ENCODE measurements at regions not wholly inside any gene's neighbourhood (a gene's known extent, or its start where the extent isn't known, plus 50 kb on each side); places are given as distances from the start of the nearest gene placed in this dataset.

DNA sequence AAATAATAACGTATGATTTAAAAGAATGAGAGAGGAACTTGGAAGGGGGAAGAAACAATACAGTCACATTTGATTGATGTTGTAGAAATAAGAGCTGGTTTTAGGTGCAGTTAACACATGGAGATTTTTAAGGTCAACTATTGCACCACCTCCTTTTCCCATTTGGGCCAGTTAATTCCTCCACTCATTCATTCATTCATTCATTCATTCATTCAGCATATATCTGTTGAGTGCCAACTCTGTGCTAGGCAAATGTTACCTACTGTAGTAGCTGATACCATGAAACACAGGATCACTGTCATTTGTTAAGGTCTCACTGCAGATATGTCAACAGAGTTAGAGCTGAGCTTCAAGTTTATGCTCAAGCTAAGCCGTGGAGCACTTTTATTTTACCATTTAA is 115.7 kb upstream of the ARID2 start:
- no peaks in the 10 kb centered on the region for H3K36me3 Mint-ChIP-seq
- H3K27me3 Mint-ChIP-seq: peaks cover 6% of the 10 kb centered on the region
- H3K4me3 Mint-ChIP-seq: no peak overlapping the region
- H3K27ac Mint-ChIP-seq: no peak overlapping the region
- DNase-seq: no peak
- CTCF ChIA-PET: no interaction called here
- no peaks in the 10 kb centered on the region for H3K4me1 Mint-ChIP-seq
- no peaks in the 10 kb centered on the region for H3K9me3 Mint-ChIP-seq

DNA sequence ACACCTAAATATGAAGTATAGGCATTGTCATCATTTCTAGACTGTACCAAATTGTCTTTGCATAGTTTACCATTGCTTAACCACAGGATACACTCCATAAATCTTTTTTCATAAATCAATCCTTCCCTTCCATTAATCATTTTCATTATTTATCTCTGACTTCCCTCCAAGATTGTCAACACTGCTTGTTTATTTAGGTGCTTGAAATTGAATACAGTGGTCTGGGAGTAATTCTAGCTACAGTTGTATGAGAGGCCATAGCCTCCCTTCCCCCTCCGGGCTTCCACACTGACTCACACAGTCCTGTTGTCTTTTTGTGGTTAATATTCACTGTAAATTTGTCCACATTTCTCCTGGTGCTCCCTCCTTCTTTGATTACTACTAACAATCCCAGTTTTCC is 114.2 kb upstream of the ARID2 start:
- CTCF ChIA-PET: no interaction called here
- no peaks in the 10 kb centered on the region for H3K36me3 Mint-ChIP-seq
- no peak overlapping the region for H3K27ac Mint-ChIP-seq
- H3K4me3 Mint-ChIP-seq: no peak overlapping the region
- DNase-seq: no peak
- no peaks in the 10 kb centered on the region for H3K9me3 Mint-ChIP-seq
- H3K4me1 Mint-ChIP-seq: no peaks in the 10 kb centered on the region
- peaks cover 10% of the 10 kb centered on the region for H3K27me3 Mint-ChIP-seq

DNA sequence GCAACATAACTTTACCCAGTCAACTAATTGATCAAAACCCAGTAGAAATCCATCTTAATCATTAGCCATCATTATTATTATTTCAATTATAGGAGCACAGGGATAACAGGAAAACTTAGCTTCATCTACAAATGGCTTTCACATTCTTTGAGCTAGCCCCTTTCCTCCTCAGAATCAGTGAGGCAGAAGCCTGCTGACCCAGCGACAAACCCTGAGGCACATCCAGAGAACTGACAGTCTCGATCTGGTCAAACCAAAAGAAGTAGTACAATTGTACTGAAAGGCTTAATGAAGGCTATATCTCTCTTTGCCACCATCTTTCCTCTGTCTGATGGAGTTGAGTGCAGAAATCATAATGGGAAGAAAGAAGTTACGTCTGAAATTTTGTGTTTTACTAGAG is 109.8 kb upstream of the ARID2 start:
- Mint-ChIP-seq H3K27ac (no peak overlapping the region), H3K4me1 (no peaks in the 10 kb centered on the region), H3K27me3 (peaks cover 28% of the 10 kb centered on the region), H3K36me3 (no peaks in the 10 kb centered on the region), H3K9me3 (no peaks in the 10 kb centered on the region), H3K4me3 (no peak overlapping the region)
- CTCF ChIA-PET: no interaction called here
- DNase-seq: no peak

DNA sequence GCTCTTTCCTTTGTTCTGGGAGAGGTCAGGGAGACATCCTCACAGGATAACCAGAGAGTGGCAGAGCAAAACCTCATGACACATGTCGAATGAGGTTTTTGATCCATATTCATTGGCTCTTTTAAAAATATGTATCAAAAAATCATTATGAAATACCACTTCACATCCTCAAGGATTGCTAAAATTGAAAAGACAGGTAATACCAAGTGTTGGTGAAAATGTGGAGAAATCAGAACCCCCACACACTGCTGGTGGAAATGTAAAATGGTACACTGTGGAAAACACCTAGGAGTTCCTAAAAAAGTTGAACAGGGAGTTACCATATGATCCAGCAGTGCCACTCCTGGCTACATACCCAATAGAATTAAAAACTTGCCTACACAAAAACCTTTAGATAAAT is 107.8 kb upstream of the ARID2 start:
- Mint-ChIP-seq H3K36me3 (no peaks in the 10 kb centered on the region), H3K27ac (no peak overlapping the region), H3K4me1 (no peaks in the 10 kb centered on the region), H3K9me3 (no peaks in the 10 kb centered on the region), H3K27me3 (peaks cover 29% of the 10 kb centered on the region), H3K4me3 (no peak overlapping the region)
- CTCF ChIA-PET: no interaction called here
- DNase-seq: no peak

DNA sequence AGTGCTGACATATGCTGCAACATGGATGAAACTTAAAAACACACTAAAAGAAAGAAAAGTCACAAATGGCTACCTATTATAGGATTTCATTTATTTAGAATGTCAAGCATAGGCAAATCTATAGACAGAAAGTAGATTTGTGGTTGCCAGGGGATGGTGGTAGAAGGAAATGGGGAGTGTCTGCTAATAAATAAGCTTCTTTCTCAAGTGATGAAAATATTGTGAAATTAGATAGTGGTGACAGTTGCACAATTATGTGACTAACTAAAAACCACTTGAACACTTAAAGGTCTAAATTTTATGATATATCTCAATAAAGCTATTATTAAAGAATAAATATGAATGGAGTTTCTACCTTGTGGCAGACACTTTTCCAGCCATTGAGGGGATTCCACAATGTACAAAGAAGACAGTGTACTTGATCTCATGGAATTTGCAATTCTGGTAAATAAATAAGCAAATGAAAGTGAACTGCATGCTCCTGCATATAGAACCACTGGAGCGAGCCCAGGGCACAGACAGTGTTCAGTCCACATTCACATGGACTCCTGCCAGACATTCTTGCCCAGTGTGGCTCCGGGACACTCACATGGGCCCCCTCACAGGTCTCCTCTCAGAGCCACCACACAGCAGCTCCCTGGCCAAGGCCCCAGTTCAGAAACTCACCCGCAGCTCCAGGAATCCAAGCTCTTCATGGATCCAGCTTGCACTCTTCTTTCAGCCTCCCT is 107.1 kb upstream of the ARID2 start:
- Mint-ChIP-seq H3K4me3 (no peak overlapping the region), H3K9me3 (no peaks in the 10 kb centered on the region), H3K4me1 (no peaks in the 10 kb centered on the region), H3K27ac (no peak overlapping the region), H3K36me3 (no peaks in the 10 kb centered on the region), H3K27me3 (peaks cover 33% of the 10 kb centered on the region)
- no peak for DNase-seq
- CTCF ChIA-PET: no interaction called here

DNA sequence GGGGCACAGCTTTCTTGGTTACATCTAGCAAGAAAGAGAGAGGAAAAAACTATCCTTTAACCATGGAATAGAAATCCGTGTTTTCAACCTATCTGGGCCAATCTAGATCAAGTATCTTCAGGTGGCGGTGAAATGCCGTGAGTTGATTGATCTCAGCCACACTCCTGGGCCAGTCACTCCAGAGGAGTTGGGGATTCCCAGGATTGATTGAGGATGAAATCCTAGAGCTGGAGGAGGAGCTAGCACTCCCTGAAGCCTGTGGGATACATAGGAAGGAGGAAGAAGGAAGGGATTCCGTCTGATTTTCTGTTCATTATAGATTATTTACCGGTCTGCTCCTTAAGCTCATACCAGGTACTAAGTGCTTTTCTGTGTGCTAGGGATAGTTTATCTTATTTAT is 106.3 kb upstream of the ARID2 start:
- Mint-ChIP-seq H3K4me1 (no peaks in the 10 kb centered on the region), H3K9me3 (no peaks in the 10 kb centered on the region), H3K27me3 (peaks cover 34% of the 10 kb centered on the region), H3K27ac (no peak overlapping the region), H3K36me3 (no peaks in the 10 kb centered on the region), H3K4me3 (no peak overlapping the region)
- CTCF ChIA-PET: no interaction called here
- no peak for DNase-seq

DNA sequence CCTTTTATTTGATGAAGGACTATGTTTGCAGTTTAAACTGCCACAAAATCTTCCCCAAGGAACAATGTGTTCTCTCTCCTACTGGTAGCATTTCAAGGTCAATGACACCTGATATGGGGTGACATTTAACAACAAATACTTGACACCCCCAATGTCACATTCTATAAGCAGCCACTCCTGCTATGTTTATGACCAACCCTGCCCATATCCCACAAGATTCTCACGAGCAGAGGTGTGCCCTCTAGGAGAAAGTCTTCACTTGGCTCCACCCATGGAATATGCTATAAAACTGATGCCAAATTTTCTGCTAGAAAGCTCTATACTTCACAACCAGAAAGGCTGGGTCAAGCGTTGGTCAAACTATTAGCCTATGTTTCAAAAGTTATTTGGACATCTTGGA is 105.6 kb upstream of the ARID2 start:
- no peaks in the 10 kb centered on the region for H3K4me1 Mint-ChIP-seq
- no peaks in the 10 kb centered on the region for H3K36me3 Mint-ChIP-seq
- CTCF ChIA-PET: no interaction called here
- H3K4me3 Mint-ChIP-seq: no peak overlapping the region
- no peak for DNase-seq
- H3K27me3 Mint-ChIP-seq: peaks cover 38% of the 10 kb centered on the region
- H3K27ac Mint-ChIP-seq: no peak overlapping the region
- no peaks in the 10 kb centered on the region for H3K9me3 Mint-ChIP-seq

DNA sequence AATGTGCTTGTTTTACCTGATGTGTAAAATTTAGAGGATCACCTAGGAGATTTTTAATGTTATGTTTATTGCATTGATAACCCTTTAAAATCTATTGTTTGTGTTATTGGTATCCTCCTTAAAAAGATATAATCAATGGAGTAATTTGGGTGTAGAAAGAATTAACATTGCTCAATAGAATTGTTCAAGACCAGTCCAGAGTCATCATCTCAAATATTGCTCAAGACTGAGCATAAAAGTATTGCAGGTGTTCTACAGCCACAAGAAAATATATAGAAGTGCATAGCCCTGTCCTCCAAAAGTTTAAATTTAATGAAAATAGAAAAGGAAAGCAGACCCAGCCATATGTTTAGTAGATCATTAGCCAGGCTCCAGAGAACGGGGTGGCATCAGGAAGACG is 102.5 kb upstream of the ARID2 start:
- CTCF ChIA-PET: no interaction called here
- no peak for DNase-seq
- Mint-ChIP-seq H3K4me1 (no peaks in the 10 kb centered on the region), H3K9me3 (no peaks in the 10 kb centered on the region), H3K27ac (no peak overlapping the region), H3K4me3 (no peak overlapping the region), H3K36me3 (no peaks in the 10 kb centered on the region), H3K27me3 (peaks cover 34% of the 10 kb centered on the region)

DNA sequence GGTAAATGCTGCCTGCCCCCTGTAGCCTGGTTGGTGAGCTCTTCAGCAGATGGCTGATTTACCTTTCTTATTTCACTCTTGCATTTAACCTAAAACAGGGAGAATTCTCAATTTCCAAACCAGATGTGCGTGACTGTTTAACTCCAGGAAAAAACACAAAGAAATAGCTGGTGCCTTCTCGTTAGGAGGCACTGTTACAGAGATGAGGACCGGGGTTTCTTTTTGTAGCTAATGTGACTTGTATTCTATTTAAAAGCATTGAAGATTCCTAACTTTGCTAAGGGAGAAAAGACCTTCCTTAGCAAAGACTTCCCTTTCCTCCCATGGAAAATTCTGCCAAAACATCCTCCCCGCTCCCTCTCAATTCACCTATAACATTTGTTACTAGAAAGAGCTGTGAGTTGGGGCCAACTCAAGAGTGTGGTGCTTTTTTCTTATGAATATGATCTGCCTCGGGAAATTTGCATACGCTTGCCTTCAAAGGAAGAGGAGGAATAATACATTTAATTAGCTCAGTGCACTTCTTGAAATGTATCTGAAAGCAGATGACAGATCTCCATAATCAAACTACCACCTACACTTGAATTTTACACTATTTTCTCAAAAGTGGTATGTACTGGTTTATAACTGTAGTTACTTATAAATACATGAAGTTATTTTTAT is 102.0 kb upstream of the ARID2 start:
- Mint-ChIP-seq H3K4me3 (no peak overlapping the region), H3K27me3 (peaks cover 36% of the 10 kb centered on the region), H3K36me3 (no peaks in the 10 kb centered on the region), H3K9me3 (no peaks in the 10 kb centered on the region), H3K27ac (no peak overlapping the region), H3K4me1 (no peaks in the 10 kb centered on the region)
- CTCF ChIA-PET: interaction anchor here (0.6 kb wide), 1 partner anchor 16 kb away, joined by 3 read pairs; no protein-coding TSS in a partner anchor
- no peak for DNase-seq

DNA sequence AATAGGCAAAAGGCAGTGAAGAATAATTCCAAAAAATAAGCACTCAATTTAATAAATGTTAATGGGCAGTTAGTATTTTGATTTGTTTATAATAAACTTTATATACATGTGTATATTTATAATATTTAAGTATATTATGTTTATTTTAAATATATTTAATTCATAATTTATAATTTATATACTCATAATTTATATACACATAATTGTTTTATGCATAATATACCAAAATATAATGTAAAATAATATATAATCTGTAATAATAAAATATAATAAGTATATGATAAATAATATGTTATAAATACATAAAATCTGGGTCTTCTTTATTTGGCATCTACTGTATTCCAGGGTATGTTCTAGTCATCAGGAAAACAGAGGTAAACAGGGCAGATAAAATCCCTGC is 100.2 kb upstream of the ARID2 start:
- Mint-ChIP-seq H3K9me3 (no peaks in the 10 kb centered on the region), H3K4me1 (no peaks in the 10 kb centered on the region), H3K36me3 (no peaks in the 10 kb centered on the region), H3K4me3 (no peak overlapping the region), H3K27me3 (peaks cover 39% of the 10 kb centered on the region), H3K27ac (no peak overlapping the region)
- no peak for DNase-seq
- CTCF ChIA-PET: no interaction called here

DNA sequence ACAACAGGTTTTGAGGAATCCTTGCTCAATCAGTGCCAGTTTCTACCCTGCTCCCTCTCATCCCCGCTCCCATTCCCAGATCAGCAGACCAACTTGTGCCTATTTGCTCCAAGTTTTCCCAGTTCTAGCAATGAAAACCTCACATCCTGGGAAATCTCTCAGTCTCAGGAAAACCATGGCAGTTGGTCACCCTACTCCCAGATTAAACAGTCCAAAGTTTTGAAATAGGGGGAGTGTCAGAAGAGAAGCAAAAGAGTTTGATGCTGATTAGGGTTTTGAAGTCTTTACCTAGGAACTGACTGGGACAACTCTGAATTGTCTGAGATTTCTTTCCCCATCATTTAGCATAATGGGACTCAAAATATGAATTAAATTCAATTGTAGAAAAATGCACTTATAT is 95.8 kb upstream of the ARID2 start:
- Mint-ChIP-seq H3K27me3 (peaks cover 31% of the 10 kb centered on the region), H3K36me3 (no peaks in the 10 kb centered on the region), H3K27ac (no peak overlapping the region), H3K4me1 (no peaks in the 10 kb centered on the region), H3K4me3 (no peak overlapping the region), H3K9me3 (no peaks in the 10 kb centered on the region)
- CTCF ChIA-PET: no interaction called here
- no peak for DNase-seq

DNA sequence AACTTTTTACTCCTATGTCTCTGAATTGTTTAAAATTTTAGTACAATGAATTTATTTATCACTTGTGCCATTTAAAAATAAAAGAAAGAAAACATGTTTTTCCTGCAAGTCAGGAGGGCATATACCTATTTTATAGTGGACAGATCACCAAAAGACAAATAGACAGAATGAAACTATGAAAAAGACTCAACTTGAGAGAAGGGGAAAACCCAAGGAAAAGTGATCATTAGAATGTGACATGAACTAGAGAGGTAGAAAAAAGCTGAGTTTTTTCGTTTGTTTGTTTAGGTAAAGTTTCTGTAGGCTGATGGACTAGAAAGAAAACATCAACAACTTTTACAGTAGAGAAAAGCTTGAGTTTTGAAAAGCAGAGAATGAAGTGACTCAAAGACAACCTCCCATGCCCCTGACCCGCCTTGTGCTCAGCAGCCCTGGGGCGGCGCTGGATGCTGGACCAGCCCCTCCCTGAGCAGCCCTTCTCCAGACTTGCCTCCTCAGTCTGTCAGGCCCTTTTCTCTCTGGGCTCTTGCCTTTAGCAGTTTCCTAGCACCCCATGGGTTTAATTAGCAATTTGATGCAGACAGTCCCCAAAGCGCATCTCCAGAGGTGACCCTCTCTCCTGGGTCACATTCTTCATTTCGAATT is 95.1 kb upstream of the ARID2 start:
- no peaks in the 10 kb centered on the region for H3K9me3 Mint-ChIP-seq
- no peaks in the 10 kb centered on the region for H3K4me1 Mint-ChIP-seq
- H3K36me3 Mint-ChIP-seq: no peaks in the 10 kb centered on the region
- no peak overlapping the region for H3K27ac Mint-ChIP-seq
- CTCF ChIA-PET: no interaction called here
- H3K27me3 Mint-ChIP-seq: peaks cover 31% of the 10 kb centered on the region
- no peak overlapping the region for H3K4me3 Mint-ChIP-seq
- DNase-seq: no peak

DNA sequence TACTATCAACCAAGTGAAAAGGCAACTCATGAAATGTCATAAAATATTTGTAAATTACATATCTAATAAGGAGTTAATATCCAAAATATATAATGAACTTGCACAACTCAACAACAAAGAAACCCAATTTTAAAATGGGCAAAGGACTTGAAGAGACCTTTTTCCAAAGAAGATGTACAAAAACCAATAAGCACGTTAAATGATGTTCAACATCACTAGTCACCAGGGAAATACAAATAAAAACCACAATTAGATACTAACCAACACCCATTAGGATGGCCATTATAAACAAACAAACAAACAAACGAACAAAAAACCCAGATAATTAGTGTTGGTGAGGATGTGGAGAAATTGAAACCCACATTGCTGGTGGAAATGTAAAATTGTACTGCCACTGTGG is 92.3 kb upstream of the ARID2 start:
- no peaks in the 10 kb centered on the region for H3K4me1 Mint-ChIP-seq
- peaks cover 19% of the 10 kb centered on the region for H3K27me3 Mint-ChIP-seq
- CTCF ChIA-PET: interaction anchor here (0.7 kb wide), 1 partner anchor 14 kb away, joined by 3 read pairs; no protein-coding TSS in a partner anchor
- no peak overlapping the region for H3K4me3 Mint-ChIP-seq
- DNase-seq: no peak
- H3K9me3 Mint-ChIP-seq: no peaks in the 10 kb centered on the region
- no peaks in the 10 kb centered on the region for H3K36me3 Mint-ChIP-seq
- no peak overlapping the region for H3K27ac Mint-ChIP-seq

DNA sequence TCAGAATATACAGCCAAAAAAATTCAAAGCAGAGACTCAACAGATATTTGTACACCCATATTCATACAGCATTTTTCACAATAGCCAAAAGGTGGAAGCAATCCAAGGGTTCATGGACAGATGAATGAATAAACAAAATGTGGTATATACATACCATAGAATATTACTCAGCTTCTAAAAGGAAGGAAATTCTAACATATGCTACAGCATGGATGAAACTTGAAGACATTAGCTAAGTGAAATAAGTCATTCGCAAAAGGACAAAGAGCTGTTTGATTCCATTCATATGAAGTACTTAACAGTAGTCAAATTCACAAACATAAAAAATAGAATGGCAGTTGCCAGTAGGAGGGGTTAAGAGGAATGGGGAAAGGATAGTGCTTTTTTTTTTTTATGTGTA is 91.8 kb upstream of the ARID2 start:
- Mint-ChIP-seq H3K4me1 (no peaks in the 10 kb centered on the region), H3K36me3 (no peaks in the 10 kb centered on the region), H3K27me3 (peaks cover 16% of the 10 kb centered on the region), H3K4me3 (no peak overlapping the region), H3K9me3 (no peaks in the 10 kb centered on the region), H3K27ac (no peak overlapping the region)
- CTCF ChIA-PET: interaction anchor here (0.7 kb wide), 1 partner anchor 13 kb away, joined by 3 read pairs; no protein-coding TSS in a partner anchor
- DNase-seq: no peak

DNA sequence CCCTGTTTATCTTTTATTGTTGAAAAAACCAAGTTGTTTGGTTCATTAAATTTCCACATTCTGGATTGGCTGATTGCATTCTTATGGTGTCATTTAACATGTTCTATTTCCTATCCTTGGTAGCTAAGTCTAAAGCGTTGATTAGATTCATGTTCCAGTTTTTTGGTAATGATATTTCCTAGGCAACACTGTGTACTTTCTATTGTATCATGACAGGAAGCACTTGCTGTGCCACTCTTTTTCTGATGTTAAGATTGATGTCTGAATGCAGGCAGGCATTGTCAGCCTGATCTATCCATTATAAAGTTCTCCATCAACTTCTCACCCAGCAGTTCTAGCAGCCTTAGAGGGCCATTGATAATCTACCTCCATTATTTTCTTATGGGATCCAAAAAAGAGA is 91.1 kb upstream of the ARID2 start:
- no peak for DNase-seq
- Mint-ChIP-seq H3K36me3 (no peaks in the 10 kb centered on the region), H3K27me3 (peaks cover 12% of the 10 kb centered on the region), H3K4me1 (no peaks in the 10 kb centered on the region), H3K9me3 (no peaks in the 10 kb centered on the region), H3K27ac (no peak overlapping the region), H3K4me3 (no peak overlapping the region)
- CTCF ChIA-PET: no interaction called here

Data from activated naive CD4-positive, alpha-beta T cell treated with anti-CD3 and anti-CD28 coated beads, Interleukin-2, amount 10 ng/mL, durations not matched to agents 7 days and 5 days (primary cell).